AG09319 (cell line): ENCODE measurements at regions not wholly inside any gene's neighbourhood (a gene's known extent, or its start where the extent isn't known, plus 50 kb on each side); places are given as distances from the start of the nearest gene placed in this dataset.
"Not testable (repeated sequence)": the region's sequence is repeated elsewhere in the genome, so short reads cannot be mapped to it uniquely, and the experiment has no call there.

Experiments used
- DNase-seq: peaks from one replicate; pipeline ENCODE4 v3.0.0-alpha.2; 2010; ENCODE audit warnings: low read depth; ENCODE audit errors: extremely low read depth
- CTCF ChIP-seq: IDR thresholded peaks from 2 replicates; pipeline ENCODE4 v1.5.1; 2011; ENCODE audit warnings: low read depth, mild to moderate bottlenecking, inconsistent platforms, low read length, moderate library complexity

- DNase-seq = no peak
- TF ChIP-seq CTCF = no peak
Observed at GRCh38 chr7:118389629-118390028, 165.1 kb downstream of the ANKRD7 start.

- DNase-seq = no peak
- no peak for TF ChIP-seq CTCF
Observed at GRCh38 chr7:118404211-118404610, 179.7 kb downstream of the ANKRD7 start.

GRCh38 chr7:118418433-118418832 is 193.9 kb downstream of the ANKRD7 start:
- DNase-seq = no peak

GRCh38 chr7:118420888-118421287 is 196.4 kb downstream of the ANKRD7 start:
- no peak for DNase-seq

More at GRCh38 chr7:118418433-118418832, 193.9 kb downstream of the ANKRD7 start:
- TF ChIP-seq CTCF = no peak

GRCh38 chr7:118429141-118429540 is 204.6 kb downstream of the ANKRD7 start:
- TF ChIP-seq CTCF = no peak
- DNase-seq = no peak

More at GRCh38 chr7:118420888-118421287, 196.4 kb downstream of the ANKRD7 start:
- TF ChIP-seq CTCF = no peak

- TF ChIP-seq CTCF = no peak
- DNase-seq = no peak
Observed at GRCh38 chr7:118436663-118437062, 212.2 kb downstream of the ANKRD7 start.

GRCh38 chr7:118449030-118449429 is 224.5 kb downstream of the ANKRD7 start:
- not testable (repeated sequence) for DNase-seq

GRCh38 chr7:118449797-118450567 is 225.5 kb downstream of the ANKRD7 start:
- no peak for DNase-seq
- no peak for TF ChIP-seq CTCF
